Activated T-helper 2 cell treated with anti-CD3 and anti-CD28 coated beads, Interferon-gamma antibody, Interleukin-2, Interleukin-4, amounts not matched to agents 10 μg/mL and 5 μg/mL and 100 μg/mL, durations not matched to agents 14 hours and 24 hours and 36 hours (primary cell): ENCODE measurements at regions not wholly inside any gene's neighbourhood (a gene's known extent, or its start where the extent isn't known, plus 50 kb on each side); places are given as distances from the start of the nearest gene placed in this dataset.

Experiments
- DNase-seq: peaks from one replicate; pipeline ENCODE4 v3.0.0; 2021; ENCODE audit warnings: low spot score
- H3K27ac Mint-ChIP-seq: one replicate; pipeline ENCODE4 v1.8.0; 2021; ENCODE audit warnings: mixed read lengths
- H3K27me3 Mint-ChIP-seq: one replicate; pipeline ENCODE4 v1.8.0; 2021; ENCODE audit warnings: low read depth, mixed read lengths
- H3K36me3 Mint-ChIP-seq: one replicate; pipeline ENCODE4 v1.8.0; 2021; ENCODE audit warnings: low read depth, mixed read lengths
- H3K4me1 Mint-ChIP-seq: one replicate; pipeline ENCODE4 v1.8.0; 2021; ENCODE audit warnings: low read depth, mixed read lengths
- H3K4me3 Mint-ChIP-seq: one replicate; pipeline ENCODE4 v1.8.0; 2021; ENCODE audit warnings: low read depth, mild to moderate bottlenecking, moderate library complexity, mixed read lengths
- H3K9me3 Mint-ChIP-seq: one replicate; pipeline ENCODE4 v1.8.0; 2021; ENCODE audit warnings: mixed read lengths
- intact Hi-C: fragments of 100-400 bp; cut with micrococcal nuclease; formaldehyde crosslinking; loops from one replicate; pipeline ENCODE4 v1.15.1; 2023

- no peaks in the 10 kb centered on the region for H3K36me3 Mint-ChIP-seq
- no peak overlapping the region for H3K4me3 Mint-ChIP-seq
- peaks cover 4% of the 10 kb centered on the region for H3K4me1 Mint-ChIP-seq
- intact Hi-C loops: no loop called here
- no peak for DNase-seq
- H3K9me3 Mint-ChIP-seq: no peaks in the 10 kb centered on the region
- no peaks in the 10 kb centered on the region for H3K27me3 Mint-ChIP-seq
- H3K27ac Mint-ChIP-seq: no peak overlapping the region
These were observed 378.5 kb upstream of the MAD2L1 start for GRCh38 chr4:120445186-120445585.

GRCh38 chr4:120443116-120443515 lies 376.5 kb upstream of the MAD2L1 start:
- H3K27me3 Mint-ChIP-seq: no peaks in the 10 kb centered on the region
- peaks cover 4% of the 10 kb centered on the region for H3K4me1 Mint-ChIP-seq
- no peak for DNase-seq
- no peaks in the 10 kb centered on the region for H3K36me3 Mint-ChIP-seq
- H3K4me3 Mint-ChIP-seq: no peak overlapping the region
- H3K27ac Mint-ChIP-seq: no peak overlapping the region
- intact Hi-C loops: no loop called here
- H3K9me3 Mint-ChIP-seq: no peaks in the 10 kb centered on the region

GRCh38 chr4:120440730-120441129 lies 374.1 kb upstream of the MAD2L1 start:
- no peak overlapping the region for H3K27ac Mint-ChIP-seq
- no peak overlapping the region for H3K4me3 Mint-ChIP-seq
- DNase-seq: no peak
- H3K9me3 Mint-ChIP-seq: no peaks in the 10 kb centered on the region
- H3K4me1 Mint-ChIP-seq: no peaks in the 10 kb centered on the region
- intact Hi-C loops: no loop called here
- no peaks in the 10 kb centered on the region for H3K27me3 Mint-ChIP-seq
- H3K36me3 Mint-ChIP-seq: no peaks in the 10 kb centered on the region

- Mint-ChIP-seq H3K36me3 (no peaks in the 10 kb centered on the region), H3K4me3 (no peak overlapping the region), H3K4me1 (no peaks in the 10 kb centered on the region), H3K27me3 (no peaks in the 10 kb centered on the region), H3K27ac (no peak overlapping the region), H3K9me3 (no peaks in the 10 kb centered on the region)
- intact Hi-C loops: no loop called here
- DNase-seq: no peak
These were observed 368.5 kb upstream of the MAD2L1 start for GRCh38 chr4:120435179-120435578.

- no peak for DNase-seq
- Mint-ChIP-seq H3K27ac (no peak overlapping the region), H3K9me3 (no peaks in the 10 kb centered on the region), H3K27me3 (no peaks in the 10 kb centered on the region), H3K4me3 (no peak overlapping the region), H3K36me3 (no peaks in the 10 kb centered on the region), H3K4me1 (no peaks in the 10 kb centered on the region)
- intact Hi-C loops: no loop called here
These were observed 368.1 kb upstream of the MAD2L1 start for GRCh38 chr4:120434756-120435155.

GRCh38 chr4:120432301-120432860 lies 365.7 kb upstream of the MAD2L1 start:
- no peak for DNase-seq
- Mint-ChIP-seq H3K4me3 (no peak overlapping the region), H3K4me1 (no peaks in the 10 kb centered on the region), H3K36me3 (no peaks in the 10 kb centered on the region), H3K9me3 (no peaks in the 10 kb centered on the region), H3K27ac (no peak overlapping the region), H3K27me3 (no peaks in the 10 kb centered on the region)
- intact Hi-C loops: no loop called here

GRCh38 chr4:120431180-120431579 lies 364.5 kb upstream of the MAD2L1 start:
- H3K27ac Mint-ChIP-seq: no peak overlapping the region
- no peak overlapping the region for H3K4me3 Mint-ChIP-seq
- no peaks in the 10 kb centered on the region for H3K9me3 Mint-ChIP-seq
- no peak for DNase-seq
- H3K27me3 Mint-ChIP-seq: no peaks in the 10 kb centered on the region
- H3K4me1 Mint-ChIP-seq: no peaks in the 10 kb centered on the region
- H3K36me3 Mint-ChIP-seq: no peaks in the 10 kb centered on the region
- intact Hi-C loops: no loop called here

- DNase-seq: no peak
- no peak overlapping the region for H3K4me3 Mint-ChIP-seq
- H3K4me1 Mint-ChIP-seq: no peaks in the 10 kb centered on the region
- no peaks in the 10 kb centered on the region for H3K27me3 Mint-ChIP-seq
- intact Hi-C loops: no loop called here
- no peaks in the 10 kb centered on the region for H3K36me3 Mint-ChIP-seq
- no peak overlapping the region for H3K27ac Mint-ChIP-seq
- H3K9me3 Mint-ChIP-seq: no peaks in the 10 kb centered on the region
These were observed 351.5 kb upstream of the MAD2L1 start for GRCh38 chr4:120418146-120418545.

- Mint-ChIP-seq H3K36me3 (no peaks in the 10 kb centered on the region), H3K27ac (no peak overlapping the region), H3K4me3 (no peak overlapping the region), H3K4me1 (no peaks in the 10 kb centered on the region), H3K9me3 (peaks cover 1% of the 10 kb centered on the region), H3K27me3 (no peaks in the 10 kb centered on the region)
- intact Hi-C loops: no loop called here
- DNase-seq: no peak
These were observed 349.2 kb upstream of the MAD2L1 start for GRCh38 chr4:120415896-120416295.

GRCh38 chr4:120406960-120407359 lies 340.3 kb upstream of the MAD2L1 start:
- intact Hi-C loops: no loop called here
- Mint-ChIP-seq H3K36me3 (no peaks in the 10 kb centered on the region), H3K27ac (no peak overlapping the region), H3K4me1 (no peaks in the 10 kb centered on the region), H3K27me3 (no peaks in the 10 kb centered on the region), H3K4me3 (no peak overlapping the region), H3K9me3 (peaks cover 11% of the 10 kb centered on the region)
- DNase-seq: no peak

GRCh38 chr4:120403296-120403695 lies 336.6 kb upstream of the MAD2L1 start:
- intact Hi-C loops: no loop called here
- H3K27ac Mint-ChIP-seq: no peak overlapping the region
- no peaks in the 10 kb centered on the region for H3K4me1 Mint-ChIP-seq
- H3K36me3 Mint-ChIP-seq: no peaks in the 10 kb centered on the region
- H3K9me3 Mint-ChIP-seq: no peaks in the 10 kb centered on the region
- DNase-seq: no peak
- no peak overlapping the region for H3K4me3 Mint-ChIP-seq
- H3K27me3 Mint-ChIP-seq: no peaks in the 10 kb centered on the region

- no peaks in the 10 kb centered on the region for H3K4me1 Mint-ChIP-seq
- DNase-seq: no peak
These were observed 333.8 kb upstream of the MAD2L1 start for GRCh38 chr4:120400441-120400840.

GRCh38 chr4:120399826-120400225 lies 333.2 kb upstream of the MAD2L1 start:
- Mint-ChIP-seq H3K27me3 (no peaks in the 10 kb centered on the region), H3K4me1 (no peaks in the 10 kb centered on the region), H3K4me3 (no peak overlapping the region), H3K27ac (no peak overlapping the region), H3K9me3 (no peaks in the 10 kb centered on the region), H3K36me3 (no peaks in the 10 kb centered on the region)
- intact Hi-C loops: no loop called here
- no peak for DNase-seq

More at GRCh38 chr4:120400441-120400840, 333.8 kb upstream of the MAD2L1 start:
- intact Hi-C loops: no loop called here
- no peaks in the 10 kb centered on the region for H3K36me3 Mint-ChIP-seq
- H3K27ac Mint-ChIP-seq: no peak overlapping the region
- no peak overlapping the region for H3K4me3 Mint-ChIP-seq
- H3K27me3 Mint-ChIP-seq: no peaks in the 10 kb centered on the region
- no peaks in the 10 kb centered on the region for H3K9me3 Mint-ChIP-seq

GRCh38 chr4:120395746-120396145 lies 329.1 kb upstream of the MAD2L1 start:
- intact Hi-C loops: no loop called here
- Mint-ChIP-seq H3K9me3 (no peaks in the 10 kb centered on the region), H3K36me3 (no peaks in the 10 kb centered on the region), H3K27ac (no peak overlapping the region), H3K4me1 (no peaks in the 10 kb centered on the region), H3K4me3 (no peak overlapping the region), H3K27me3 (no peaks in the 10 kb centered on the region)
- DNase-seq: no peak
